Liver (tissue), 8 donors: ENCODE measurements at regions not wholly inside any gene's neighbourhood (a gene's known extent, or its start where the extent isn't known, plus 50 kb on each side); places are given as distances from the start of the nearest gene placed in this dataset.

Experiments
- DNase-seq: peaks from one replicate; pipeline ENCODE4 v3.0.0-alpha.2; 2017; ENCODE audit warnings: low spot score
- H3K27ac ChIP-seq, 2 donors: one replicate each; pipeline ENCODE4 v1.7.0; 2013; ENCODE audit warnings: inconsistent platforms in 2 of 2, low read length in 2 of 2, control low read depth in 1 of 2, low read depth in 1 of 2, mild to moderate bottlenecking in 1 of 2
- H3K27me3 ChIP-seq, 4 donors: one replicate each; pipeline versions ENCODE4 v1.6.1 to v1.7.0; 2013; ENCODE audit warnings: low read length in 3 of 4, inconsistent platforms in 1 of 4, mild to moderate bottlenecking in 1 of 4, moderate library complexity in 1 of 4; ENCODE audit not compliant: control insufficient read depth in 4 of 4, insufficient read depth in 4 of 4
- H3K36me3 ChIP-seq, 4 donors: one replicate each; pipeline versions ENCODE4 v1.6.1 to v1.7.0; 2013; ENCODE audit warnings: low read length in 3 of 4, mild to moderate bottlenecking in 3 of 4, low read depth in 1 of 4, moderate library complexity in 1 of 4; ENCODE audit not compliant: control insufficient read depth in 4 of 4, insufficient read depth in 3 of 4
- H3K4me1 ChIP-seq, 4 donors: one replicate each; pipeline versions ENCODE4 v1.6.1 to v1.7.0; 2013; ENCODE audit warnings: low read length in 3 of 4, mild to moderate bottlenecking in 3 of 4, moderate library complexity in 1 of 4; ENCODE audit not compliant: control insufficient read depth in 4 of 4, insufficient read depth in 4 of 4
- H3K4me3 ChIP-seq, 3 donors: one replicate each; pipeline versions ENCODE4 v1.6.1 to v1.7.0; 2013; ENCODE audit warnings: low read length in 3 of 3, control low read depth in 1 of 3, low read depth in 1 of 3, mild to moderate bottlenecking in 1 of 3
- H3K9ac ChIP-seq, 2 donors: one replicate each; pipeline ENCODE4 v1.7.0; 2013; ENCODE audit warnings: low read length in 2 of 2, mild to moderate bottlenecking in 2 of 2, moderate library complexity in 2 of 2, control low read depth in 1 of 2, low read depth in 1 of 2
- H3K9me3 ChIP-seq, 4 donors: one replicate each; pipeline versions ENCODE4 v1.6.1 to v1.7.0; 2013; ENCODE audit warnings: low read length in 3 of 4; ENCODE audit not compliant: control insufficient read depth in 4 of 4
- EGR1 ChIP-seq, 2 donors: IDR thresholded peaks; 2 replicates each; pipeline ENCODE4 v1.6.1; 2016 to 2018; ENCODE audit warnings: antibody characterized with exemption in 2 of 2, low read depth in 2 of 2
- FOXA1 ChIP-seq: IDR thresholded peaks from 2 replicates; pipeline ENCODE4 v1.6.1; 2016; ENCODE audit warnings: antibody characterized with exemption
- FOXA2 ChIP-seq: IDR thresholded peaks from 2 replicates; pipeline ENCODE4 v1.6.1; 2016; ENCODE audit warnings: antibody characterized with exemption
- GABPA ChIP-seq, 2 donors: IDR thresholded peaks in 1 of 2; conservative IDR thresholded peaks in 1 of 2; 2 replicates each; pipeline ENCODE4 v1.6.1; 2016; ENCODE audit warnings: antibody characterized with exemption in 2 of 2, mild to moderate bottlenecking in 1 of 2, moderate library complexity in 1 of 2
- HNF4A ChIP-seq, 2 donors: conservative IDR thresholded peaks; 2 replicates each; pipeline ENCODE4 v1.6.1; 2016; ENCODE audit warnings: antibody characterized with exemption in 2 of 2, mild to moderate bottlenecking in 2 of 2
- HNF4G ChIP-seq: IDR thresholded peaks from 2 replicates; pipeline ENCODE4 v1.6.1; 2016; ENCODE audit warnings: antibody characterized with exemption
- JUND ChIP-seq, 2 donors: IDR thresholded peaks; 2 replicates each; pipeline ENCODE4 v1.6.1; 2016; ENCODE audit warnings: antibody characterized with exemption in 2 of 2
- NR2F2 ChIP-seq: IDR thresholded peaks from 2 replicates; pipeline ENCODE4 v1.6.1; 2016; ENCODE audit warnings: antibody characterized with exemption
- RAD21 ChIP-seq, 2 donors: IDR thresholded peaks; 2 replicates each; pipeline ENCODE4 v1.6.1; 2016; ENCODE audit warnings: antibody characterized with exemption in 2 of 2, mild to moderate bottlenecking in 2 of 2
- RXRA ChIP-seq, 2 donors: IDR thresholded peaks; 2 replicates each; pipeline ENCODE4 v1.6.1; 2017 to 2018; ENCODE audit warnings: antibody characterized with exemption in 2 of 2, mild to moderate bottlenecking in 1 of 2
- SP1 ChIP-seq: IDR thresholded peaks from 2 replicates; pipeline ENCODE4 v1.6.1; 2018; ENCODE audit warnings: antibody characterized with exemption, mild to moderate bottlenecking
- TAF1 ChIP-seq: conservative IDR thresholded peaks from 2 replicates; pipeline ENCODE4 v1.6.1; 2016; ENCODE audit warnings: antibody characterized with exemption, mild to moderate bottlenecking
- YY1 ChIP-seq: IDR thresholded peaks from 2 replicates; pipeline ENCODE4 v1.6.1; 2016; ENCODE audit warnings: antibody characterized with exemption, mild to moderate bottlenecking
- WGBS: extraction: QIAGEN DNeasy Blood & Tissue Kit; methylation state at CpG from one replicate; pipeline ENCODE4 v1.1.7; 2013; 5-methylcytosine and 5-hydroxymethylcytosine counted together
- TF ChIP-seq, protein P1 (sequence below): fragments of 150-350 bp; IDR thresholded peaks from 2 replicates; pipeline ENCODE4 v1.5.1; 2017; ENCODE audit warnings: improper control_type of control experiment, low read depth, low read length; ENCODE audit not compliant: missing input control
- TF ChIP-seq, protein P2 (sequence below): IDR thresholded peaks from 2 replicates; pipeline ENCODE4 v1.6.1; 2016; ENCODE audit warnings: antibody characterized with exemption
- TF ChIP-seq, protein P3 (sequence below): IDR thresholded peaks from 2 replicates; pipeline ENCODE4 v1.6.1; 2016; ENCODE audit warnings: antibody characterized with exemption, mild to moderate bottlenecking
- TF ChIP-seq, protein P4 (sequence below): IDR thresholded peaks from 2 replicates; pipeline ENCODE4 v1.6.1; 2016; ENCODE audit warnings: antibody characterized with exemption
- TF ChIP-seq, protein P5 (sequence below): IDR thresholded peaks from 2 replicates; pipeline ENCODE4 v1.6.1; 2016; ENCODE audit warnings: antibody characterized with exemption
- donor health status: healthy.
- donor health status: healthy.
- donor health status: healthy.
- donor health status: healthy.
- donor health status: healthy.

DNA sequence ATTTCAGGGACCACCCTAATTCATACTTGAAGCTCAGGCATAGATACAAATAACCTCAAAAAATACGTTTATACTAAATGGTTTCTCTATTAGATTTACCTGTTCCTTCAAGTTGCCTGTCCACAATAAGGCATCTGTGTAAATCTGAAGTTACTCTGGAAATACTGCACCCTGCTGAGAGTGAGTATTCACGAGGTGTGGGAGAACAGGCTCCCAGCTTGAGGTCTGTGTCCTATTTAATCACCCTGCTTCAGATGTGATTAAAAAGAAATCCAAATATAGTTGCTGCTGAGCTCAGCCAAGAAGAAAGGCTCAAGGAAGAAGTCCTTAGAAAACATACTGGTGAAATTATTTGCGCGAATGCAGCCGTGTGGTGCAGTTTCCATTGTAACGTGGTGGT, 136.8 kb downstream of the KLF6 start:
- Histone ChIP-seq H3K36me3 (no peaks in the 10 kb centered on the region), H3K4me3 (no peak overlapping the region), H3K27me3 (peaks cover 0 to 2% (median 0%) of the 10 kb centered on the region in 4 donors), H3K27ac (no peak overlapping the region), H3K9me3 (no peaks in the 10 kb centered on the region), H3K4me1 (no peaks in the 10 kb centered on the region), H3K9ac (no peak overlapping the region)
- TF ChIP-seq JUND (IDR thresholded peaks at IDR 0.05) (no peak), HNF4A (conservative IDR thresholded peaks at IDR 0.05) (no peak), GABPA (IDR thresholded peaks at IDR 0.05 in 1 of 2, conservative IDR thresholded peaks at IDR 0.05 in 1 of 2) (no peak), TAF1 (no peak), EGR1 (IDR thresholded peaks at IDR 0.05; ENCODE audit: low read depth in 2 of 2) (no peak), FOXA2 (no peak), YY1 (no peak), FOXA1 (no peak), RXRA (IDR thresholded peaks at IDR 0.05) (no peak), RAD21 (IDR thresholded peaks at IDR 0.05) (no peak), HNF4G (no peak), SP1 (no peak), NR2F2 (no peak)
- TF ChIP-seq, protein P1, sequence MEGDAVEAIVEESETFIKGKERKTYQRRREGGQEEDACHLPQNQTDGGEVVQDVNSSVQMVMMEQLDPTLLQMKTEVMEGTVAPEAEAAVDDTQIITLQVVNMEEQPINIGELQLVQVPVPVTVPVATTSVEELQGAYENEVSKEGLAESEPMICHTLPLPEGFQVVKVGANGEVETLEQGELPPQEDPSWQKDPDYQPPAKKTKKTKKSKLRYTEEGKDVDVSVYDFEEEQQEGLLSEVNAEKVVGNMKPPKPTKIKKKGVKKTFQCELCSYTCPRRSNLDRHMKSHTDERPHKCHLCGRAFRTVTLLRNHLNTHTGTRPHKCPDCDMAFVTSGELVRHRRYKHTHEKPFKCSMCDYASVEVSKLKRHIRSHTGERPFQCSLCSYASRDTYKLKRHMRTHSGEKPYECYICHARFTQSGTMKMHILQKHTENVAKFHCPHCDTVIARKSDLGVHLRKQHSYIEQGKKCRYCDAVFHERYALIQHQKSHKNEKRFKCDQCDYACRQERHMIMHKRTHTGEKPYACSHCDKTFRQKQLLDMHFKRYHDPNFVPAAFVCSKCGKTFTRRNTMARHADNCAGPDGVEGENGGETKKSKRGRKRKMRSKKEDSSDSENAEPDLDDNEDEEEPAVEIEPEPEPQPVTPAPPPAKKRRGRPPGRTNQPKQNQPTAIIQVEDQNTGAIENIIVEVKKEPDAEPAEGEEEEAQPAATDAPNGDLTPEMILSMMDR: no peak
- TF ChIP-seq, protein P2, sequence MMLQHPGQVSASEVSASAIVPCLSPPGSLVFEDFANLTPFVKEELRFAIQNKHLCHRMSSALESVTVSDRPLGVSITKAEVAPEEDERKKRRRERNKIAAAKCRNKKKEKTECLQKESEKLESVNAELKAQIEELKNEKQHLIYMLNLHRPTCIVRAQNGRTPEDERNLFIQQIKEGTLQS: no peak
- TF ChIP-seq, protein P3, sequence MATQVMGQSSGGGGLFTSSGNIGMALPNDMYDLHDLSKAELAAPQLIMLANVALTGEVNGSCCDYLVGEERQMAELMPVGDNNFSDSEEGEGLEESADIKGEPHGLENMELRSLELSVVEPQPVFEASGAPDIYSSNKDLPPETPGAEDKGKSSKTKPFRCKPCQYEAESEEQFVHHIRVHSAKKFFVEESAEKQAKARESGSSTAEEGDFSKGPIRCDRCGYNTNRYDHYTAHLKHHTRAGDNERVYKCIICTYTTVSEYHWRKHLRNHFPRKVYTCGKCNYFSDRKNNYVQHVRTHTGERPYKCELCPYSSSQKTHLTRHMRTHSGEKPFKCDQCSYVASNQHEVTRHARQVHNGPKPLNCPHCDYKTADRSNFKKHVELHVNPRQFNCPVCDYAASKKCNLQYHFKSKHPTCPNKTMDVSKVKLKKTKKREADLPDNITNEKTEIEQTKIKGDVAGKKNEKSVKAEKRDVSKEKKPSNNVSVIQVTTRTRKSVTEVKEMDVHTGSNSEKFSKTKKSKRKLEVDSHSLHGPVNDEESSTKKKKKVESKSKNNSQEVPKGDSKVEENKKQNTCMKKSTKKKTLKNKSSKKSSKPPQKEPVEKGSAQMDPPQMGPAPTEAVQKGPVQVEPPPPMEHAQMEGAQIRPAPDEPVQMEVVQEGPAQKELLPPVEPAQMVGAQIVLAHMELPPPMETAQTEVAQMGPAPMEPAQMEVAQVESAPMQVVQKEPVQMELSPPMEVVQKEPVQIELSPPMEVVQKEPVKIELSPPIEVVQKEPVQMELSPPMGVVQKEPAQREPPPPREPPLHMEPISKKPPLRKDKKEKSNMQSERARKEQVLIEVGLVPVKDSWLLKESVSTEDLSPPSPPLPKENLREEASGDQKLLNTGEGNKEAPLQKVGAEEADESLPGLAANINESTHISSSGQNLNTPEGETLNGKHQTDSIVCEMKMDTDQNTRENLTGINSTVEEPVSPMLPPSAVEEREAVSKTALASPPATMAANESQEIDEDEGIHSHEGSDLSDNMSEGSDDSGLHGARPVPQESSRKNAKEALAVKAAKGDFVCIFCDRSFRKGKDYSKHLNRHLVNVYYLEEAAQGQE: no peak
- TF ChIP-seq, protein P4, sequence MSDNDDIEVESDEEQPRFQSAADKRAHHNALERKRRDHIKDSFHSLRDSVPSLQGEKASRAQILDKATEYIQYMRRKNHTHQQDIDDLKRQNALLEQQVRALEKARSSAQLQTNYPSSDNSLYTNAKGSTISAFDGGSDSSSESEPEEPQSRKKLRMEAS: no peak
- TF ChIP-seq, protein P5, sequence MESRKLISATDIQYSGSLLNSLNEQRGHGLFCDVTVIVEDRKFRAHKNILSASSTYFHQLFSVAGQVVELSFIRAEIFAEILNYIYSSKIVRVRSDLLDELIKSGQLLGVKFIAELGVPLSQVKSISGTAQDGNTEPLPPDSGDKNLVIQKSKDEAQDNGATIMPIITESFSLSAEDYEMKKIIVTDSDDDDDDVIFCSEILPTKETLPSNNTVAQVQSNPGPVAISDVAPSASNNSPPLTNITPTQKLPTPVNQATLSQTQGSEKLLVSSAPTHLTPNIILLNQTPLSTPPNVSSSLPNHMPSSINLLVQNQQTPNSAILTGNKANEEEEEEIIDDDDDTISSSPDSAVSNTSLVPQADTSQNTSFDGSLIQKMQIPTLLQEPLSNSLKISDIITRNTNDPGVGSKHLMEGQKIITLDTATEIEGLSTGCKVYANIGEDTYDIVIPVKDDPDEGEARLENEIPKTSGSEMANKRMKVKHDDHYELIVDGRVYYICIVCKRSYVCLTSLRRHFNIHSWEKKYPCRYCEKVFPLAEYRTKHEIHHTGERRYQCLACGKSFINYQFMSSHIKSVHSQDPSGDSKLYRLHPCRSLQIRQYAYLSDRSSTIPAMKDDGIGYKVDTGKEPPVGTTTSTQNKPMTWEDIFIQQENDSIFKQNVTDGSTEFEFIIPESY: no peak
- no peak for DNase-seq
- 77% methylated on average over 6 of the region's 6 CpGs for WGBS
